Testis (tissue), 2 donors: ENCODE measurements at regions not wholly inside any gene's neighbourhood (a gene's known extent, or its start where the extent isn't known, plus 50 kb on each side); places are given as distances from the start of the nearest gene placed in this dataset.
A peak's percentile ranks its signal among the peaks of the same experiment; 100 is the strongest.

Experiments
- DNase-seq: peaks from one replicate; pipeline ENCODE4 v3.0.0-alpha.2; 2019
- H3K27ac ChIP-seq, 2 donors: fragments of 200-600 bp; sonication (generic); one replicate each; pipeline ENCODE4 v1.5.1; 2019
- H3K27me3 ChIP-seq: fragments of 200-600 bp; sonication (generic); one replicate; pipeline ENCODE4 v1.5.1; 2019
- H3K36me3 ChIP-seq: fragments of 200-600 bp; sonication (generic); one replicate; pipeline ENCODE4 v1.5.1; 2017; ENCODE audit warnings: low read depth; ENCODE audit errors: missing control alignments
- H3K4me1 ChIP-seq: fragments of 200-600 bp; sonication (generic); one replicate; pipeline ENCODE4 v1.5.1; 2019
- H3K4me3 ChIP-seq, 2 donors: fragments of 200-600 bp; sonication (generic); one replicate each; pipeline ENCODE4 v1.5.1; 2017 to 2019
- H3K9me3 ChIP-seq: fragments of 200-600 bp; sonication (generic); one replicate; pipeline ENCODE4 v1.5.1; 2017
- CTCF ChIP-seq, 3 experiments: fragments of 450-650 bp in 2 of 3; fragments of 200-600 bp in 1 of 3; sonication (generic) in 1 of 3; IDR thresholded peaks; one replicate each; pipeline ENCODE4 v1.5.1; 2016 to 2019; ENCODE audit warnings: antibody characterized with exemption in 3 of 3, mild to moderate bottlenecking in 2 of 3, moderate library complexity in 1 of 3
- POLR2A ChIP-seq: fragments of 450-650 bp; IDR thresholded peaks from one replicate; pipeline ENCODE4 v1.6.1; 2017; ENCODE audit warnings: antibody characterized with exemption, mild to moderate bottlenecking, moderate library complexity
- WGBS, 2 donors: methylation state at CpG; one replicate each; pipeline ENCODE4 v1.1.5; 2018; 5-methylcytosine and 5-hydroxymethylcytosine counted together
- intact Hi-C: fragments of 100-400 bp; cut with DNase I; formaldehyde crosslinking; loops from one replicate; pipeline ENCODE4 v1.15.1; 2023; ENCODE audit warnings: low total_unique reads

- no peak for DNase-seq
- Histone ChIP-seq H3K36me3 (no peaks in the 10 kb centered on the region), H3K4me3 (no peak overlapping the region), H3K27me3 (no peaks in the 10 kb centered on the region), H3K4me1 (peaks cover 11% of the 10 kb centered on the region), H3K27ac (no peak overlapping the region), H3K9me3 (no peaks in the 10 kb centered on the region)
- WGBS, 2 donors: 92% methylated on average over 9 to 14 of the region's 14 CpGs
- intact Hi-C loops: no loop called here
- TF ChIP-seq POLR2A: no peak
- no peak for TF ChIP-seq CTCF (IDR thresholded peaks at IDR 0.05)
Observed at GRCh38 chr20:62540504-62540903, 64.7 kb upstream of the GATA5 start.

- no peak overlapping the region for H3K27ac ChIP-seq
- H3K4me1 ChIP-seq: peaks cover 11% of the 10 kb centered on the region
- no peak for DNase-seq
- intact Hi-C loops: no loop called here
- 75 to 82% methylated on average over 2 to 14 of the region's 14 CpGs for WGBS, 2 donors
- TF ChIP-seq POLR2A: no peak
- H3K4me3 ChIP-seq: no peak overlapping the region
- no peaks in the 10 kb centered on the region for H3K9me3 ChIP-seq
- H3K36me3 ChIP-seq: no peaks in the 10 kb centered on the region
- no peaks in the 10 kb centered on the region for H3K27me3 ChIP-seq
Observed at GRCh38 chr20:62542862-62543261, 67.1 kb upstream of the GATA5 start.

GRCh38 chr20:62543470-62544302 lies 67.9 kb upstream of the GATA5 start:
- DNase-seq: peak; percentile 42
- 57 to 68% methylated on average over 27 of the region's 27 CpGs for WGBS, 2 donors
- Histone ChIP-seq H3K27ac (no peak overlapping the region), H3K4me1 (peaks cover 11% of the 10 kb centered on the region), H3K36me3 (no peaks in the 10 kb centered on the region), H3K4me3 (no peak overlapping the region), H3K9me3 (no peaks in the 10 kb centered on the region), H3K27me3 (no peaks in the 10 kb centered on the region)
- TF ChIP-seq CTCF (IDR thresholded peaks at IDR 0.05): no peak
- no peak for TF ChIP-seq POLR2A
- intact Hi-C loops: no loop called here

GRCh38 chr20:62544505-62545055 lies 68.8 kb upstream of the GATA5 start:
- peaks cover 5% of the 10 kb centered on the region for H3K4me1 ChIP-seq

More at GRCh38 chr20:62544505-62545055, 68.8 kb upstream of the GATA5 start:
- Histone ChIP-seq H3K27me3 (no peaks in the 10 kb centered on the region), H3K36me3 (no peaks in the 10 kb centered on the region), H3K27ac (no peak overlapping the region), H3K9me3 (no peaks in the 10 kb centered on the region), H3K4me3 (no peak overlapping the region)
- DNase-seq: no peak
- intact Hi-C loops: no loop called here
- 89 to 97% methylated on average over 6 to 9 of the region's 9 CpGs for WGBS, 2 donors
- no peak for TF ChIP-seq CTCF (IDR thresholded peaks at IDR 0.05)
- no peak for TF ChIP-seq POLR2A
